Kidney (tissue), 13 donors: ENCODE measurements at regions not wholly inside any gene's neighbourhood (a gene's known extent, or its start where the extent isn't known, plus 50 kb on each side); places are given as distances from the start of the nearest gene placed in this dataset.

Experiments
- DNase-seq, 5 donors: peaks; one replicate each; pipeline ENCODE4 v3.0.0-alpha.2; 2013 to 2020
- FAIRE-seq: peaks from 2 replicates; lab custom pipeline; 2012; peaks lifted over from hg19 to GRCh38; lab: Jason Lieb, UNC
- H3K27ac ChIP-seq, 2 donors: one replicate each; pipeline ENCODE4 v1.7.0; 2013; ENCODE audit warnings: low read depth in 2 of 2, low read length in 2 of 2, inconsistent platforms in 1 of 2
- H3K27me3 ChIP-seq: one replicate; pipeline ENCODE4 v1.7.1; 2013; ENCODE audit warnings: low read length, inconsistent platforms; ENCODE audit not compliant: control insufficient read depth, insufficient read depth
- H3K36me3 ChIP-seq, 3 donors: one replicate each; pipeline versions ENCODE4 v1.7.0 to v1.7.1; 2013; ENCODE audit warnings: low read length in 3 of 3, control low read depth in 1 of 3, inconsistent platforms in 1 of 3; ENCODE audit not compliant: insufficient read depth in 3 of 3, control insufficient read depth in 2 of 3
- H3K4me1 ChIP-seq, 3 donors: one replicate each; pipeline versions ENCODE4 v1.7.0 to v1.7.1; 2013; ENCODE audit warnings: low read length in 3 of 3, inconsistent platforms in 1 of 3, low read depth in 1 of 3; ENCODE audit not compliant: control insufficient read depth in 2 of 3, insufficient read depth in 2 of 3
- H3K4me3 ChIP-seq, 3 donors: one replicate each; pipeline versions ENCODE4 v1.7.0 to v1.8.1; 2013; ENCODE audit warnings: low read length in 3 of 3, control low read depth in 1 of 3, inconsistent platforms in 1 of 3
- H3K9ac ChIP-seq, 3 donors: one replicate each; pipeline versions ENCODE4 v1.7.0 to v1.7.1; 2013; ENCODE audit warnings: low read length in 3 of 3, control low read depth in 1 of 3, inconsistent platforms in 1 of 3
- H3K9me3 ChIP-seq, 3 donors: one replicate each; pipeline versions ENCODE4 v1.7.0 to v1.7.1; 2013; ENCODE audit warnings: low read length in 3 of 3, control low read depth in 1 of 3, inconsistent platforms in 1 of 3; ENCODE audit not compliant: control insufficient read depth in 2 of 3, insufficient read depth in 1 of 3
- intact Hi-C: fragments of 100-400 bp; cut with DNase I; formaldehyde crosslinking; loops from one replicate; pipeline ENCODE4 v1.11.1; 2022
- TF ChIP-seq, protein P1 (sequence below): IDR thresholded peaks from 3 replicates; pipeline ENCODE4 v1.5.1; 2012; ENCODE audit warnings: mild to moderate bottlenecking, moderate library complexity, borderline replicate concordance; ENCODE audit not compliant: insufficient read depth; ENCODE audit errors: extremely low read depth
- donor health status: control.
- donor health status: control.
- donor health status: control.
- donor health status: control.
- donor health status: control.
- donor health status: DM: yes; HTN: yes; CAD: no.
- donor health status: Normal renal cell carcinoma (clear cell type).

- Histone ChIP-seq H3K9ac (no peak overlapping the region), H3K4me3 (no peak overlapping the region), H3K9me3 (no peaks in the 10 kb centered on the region), H3K27me3 (no peaks in the 10 kb centered on the region), H3K27ac (no peak overlapping the region), H3K4me1 (peaks cover 0 to 7% (median 2%) of the 10 kb centered on the region in 3 donors), H3K36me3 (no peaks in the 10 kb centered on the region)
- no peak for FAIRE-seq
- intact Hi-C loops, result no loop called here
- TF ChIP-seq, protein P1, sequence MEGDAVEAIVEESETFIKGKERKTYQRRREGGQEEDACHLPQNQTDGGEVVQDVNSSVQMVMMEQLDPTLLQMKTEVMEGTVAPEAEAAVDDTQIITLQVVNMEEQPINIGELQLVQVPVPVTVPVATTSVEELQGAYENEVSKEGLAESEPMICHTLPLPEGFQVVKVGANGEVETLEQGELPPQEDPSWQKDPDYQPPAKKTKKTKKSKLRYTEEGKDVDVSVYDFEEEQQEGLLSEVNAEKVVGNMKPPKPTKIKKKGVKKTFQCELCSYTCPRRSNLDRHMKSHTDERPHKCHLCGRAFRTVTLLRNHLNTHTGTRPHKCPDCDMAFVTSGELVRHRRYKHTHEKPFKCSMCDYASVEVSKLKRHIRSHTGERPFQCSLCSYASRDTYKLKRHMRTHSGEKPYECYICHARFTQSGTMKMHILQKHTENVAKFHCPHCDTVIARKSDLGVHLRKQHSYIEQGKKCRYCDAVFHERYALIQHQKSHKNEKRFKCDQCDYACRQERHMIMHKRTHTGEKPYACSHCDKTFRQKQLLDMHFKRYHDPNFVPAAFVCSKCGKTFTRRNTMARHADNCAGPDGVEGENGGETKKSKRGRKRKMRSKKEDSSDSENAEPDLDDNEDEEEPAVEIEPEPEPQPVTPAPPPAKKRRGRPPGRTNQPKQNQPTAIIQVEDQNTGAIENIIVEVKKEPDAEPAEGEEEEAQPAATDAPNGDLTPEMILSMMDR, result no peak
- DNase-seq, result no peak
These were observed 207.5 kb upstream of the PELI2 start for GRCh38 chr14:55910601-55911243.

DNA sequence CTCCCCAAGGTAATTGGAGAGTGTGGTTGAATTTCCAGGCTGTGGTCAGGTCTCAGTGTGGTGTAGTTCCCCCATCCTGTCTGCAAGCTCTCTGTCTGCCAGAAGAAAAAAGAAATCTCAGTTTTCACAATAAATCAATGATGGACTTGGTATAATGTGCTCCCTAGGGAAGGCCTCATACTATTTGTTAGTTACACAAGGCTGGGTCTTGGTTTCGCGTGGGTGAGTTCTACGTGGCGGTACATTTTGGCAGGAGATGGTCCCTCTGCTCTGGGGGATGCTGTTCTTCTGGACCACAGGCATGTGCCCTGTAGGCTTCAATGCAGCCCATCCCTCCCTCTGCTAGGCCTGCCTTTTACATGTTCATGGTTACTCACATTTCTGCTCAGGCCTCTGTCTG is 206.4 kb upstream of the PELI2 start:
- FAIRE-seq (no peak), DNase-seq (no peak)
- Histone ChIP-seq H3K4me3 (no peak overlapping the region), H3K36me3 (no peaks in the 10 kb centered on the region), H3K27me3 (no peaks in the 10 kb centered on the region), H3K9ac (no peak overlapping the region), H3K27ac (no peak overlapping the region), H3K4me1 (peaks cover 0 to 7% (median 2%) of the 10 kb centered on the region in 3 donors), H3K9me3 (no peaks in the 10 kb centered on the region)
- intact Hi-C loops, result no loop called here
- TF ChIP-seq, protein P1, result no peak

GRCh38 chr14:55912344-55912743 is 205.9 kb upstream of the PELI2 start:
- H3K9me3 ChIP-seq, result no peaks in the 10 kb centered on the region
- no peak for FAIRE-seq

More at GRCh38 chr14:55912344-55912743, 205.9 kb upstream of the PELI2 start:
- H3K9ac ChIP-seq, result no peak overlapping the region
- H3K27ac ChIP-seq, result no peak overlapping the region
- TF ChIP-seq, protein P1, result no peak
- no peak for DNase-seq
- intact Hi-C loops, result no loop called here
- no peaks in the 10 kb centered on the region for H3K36me3 ChIP-seq
- H3K4me3 ChIP-seq, result no peak overlapping the region
- H3K4me1 ChIP-seq, result peaks cover 0 to 7% (median 2%) of the 10 kb centered on the region in 3 donors
- no peaks in the 10 kb centered on the region for H3K27me3 ChIP-seq
